ENCODE measurements at regions not wholly inside any gene's neighbourhood (a gene's known extent, or its start where the extent isn't known, plus 50 kb on each side); places are given as distances from the start of the nearest gene placed in this dataset.

GRCh38 chr2:12318427-12319057 is 398.2 kb upstream of the TRIB2 start:
- no peaks in the 10 kb centered on the region for H3K4me1 ChIP-seq (ENCODE audit: control insufficient read depth, extremely low read depth, insufficient read depth, low read length)
- no peaks in the 10 kb centered on the region for H3K79me2 ChIP-seq (ENCODE audit: control insufficient read depth, insufficient read depth, low read length)
- DNase-seq (ENCODE audit: low read depth, low spot score) (no peak), FAIRE-seq (no peak)
- H2AFZ ChIP-seq (ENCODE audit: low read depth, low read length), result no peak overlapping the region
- no peaks in the 10 kb centered on the region for H3K9me3 ChIP-seq (replicated peaks; ENCODE audit: control insufficient read depth, insufficient read depth, low read length)
- CTCF ChIA-PET, result interaction anchor here (2.0 kb wide), 1 partner anchor 9 kb away, joined by 10 read pairs; no protein-coding TSS in a partner anchor
- peaks cover 0 to 2% of the 10 kb centered on the region in 2 experiments for H3K27me3 ChIP-seq (ENCODE audit: control insufficient read depth in 2 of 2, insufficient read depth in 2 of 2, low read length in 2 of 2)
- no peak overlapping the region for H3K27ac ChIP-seq (ENCODE audit: insufficient read depth, low read depth, low read length)
- no peak overlapping the region for H3K9ac ChIP-seq (replicated peaks; ENCODE audit: extremely low read depth, insufficient read depth, low read length)
- no peaks in the 10 kb centered on the region for H4K20me1 ChIP-seq (replicated peaks; ENCODE audit: control insufficient read depth, extremely low read depth, insufficient read depth, low read length)
- dilution Hi-C loops (cut with MboI; ENCODE audit: extremely low pct_ligation_motif_present, low sequenced_read_pairs), result no loop called here
- no peak for TF ChIP-seq MYC (IDR thresholded peaks at IDR 0.05; ENCODE audit: low read depth, low read length)
- no peak for TF ChIP-seq FOS (IDR thresholded peaks at IDR 0.05; ENCODE audit: borderline replicate concordance, insufficient read depth, low read length)
- no peak for TF ChIP-seq GATA2 (IDR thresholded peaks at IDR 0.05; ENCODE audit: insufficient read depth, insufficient read length, low read depth, low read length)
- no peak for TF ChIP-seq POLR2AphosphoS5 (IDR thresholded peaks at IDR 0.05; ENCODE audit: insufficient read depth, low read depth, low read length)
- TF ChIP-seq EZH2 (IDR thresholded peaks at IDR 0.05; ENCODE audit: borderline replicate concordance, low read depth, low read length, severe bottlenecking), result no peak
- TF ChIP-seq CTCF (IDR thresholded peaks at IDR 0.05; ENCODE audit: extremely low read depth in 1 of 2, insufficient read depth in 1 of 2, low read depth in 1 of 2, low read length in 2 of 2), result no peak
- TF ChIP-seq MAX (IDR thresholded peaks at IDR 0.05; ENCODE audit: insufficient read depth, insufficient read length), result no peak
- no peak for TF ChIP-seq POLR2A (IDR thresholded peaks at IDR 0.05; ENCODE audit: low read depth, low read length)
- TF ChIP-seq JUN (IDR thresholded peaks at IDR 0.05; ENCODE audit: borderline replicate concordance, insufficient read depth, insufficient read length, low read depth), result no peak
- H3K36me3 ChIP-seq (ENCODE audit: control insufficient read depth in 2 of 2, extremely low read depth in 1 of 2, insufficient read depth in 2 of 2, low read length in 2 of 2), result no peaks in the 10 kb centered on the region
- POLR2A ChIA-PET, result no interaction called here
- intact Hi-C loops (cut with micrococcal nuclease), result no loop called here
- no peaks in the 10 kb centered on the region for H3K9me1 ChIP-seq (replicated peaks; ENCODE audit: control insufficient read depth, extremely low read depth, insufficient read depth, low read length)
- H3K4me3 ChIP-seq (replicated peaks in 1 of 3; ENCODE audit: insufficient read depth in 1 of 3, low read depth in 1 of 3, low read length in 3 of 3), result no peak overlapping the region
- no TSS peak for BruUV-seq (replicated peaks)
- no peak overlapping the region for H3K4me2 ChIP-seq (ENCODE audit: insufficient read depth, low read length)

Measured in endothelial cell of umbilical vein (primary cell).